ENCODE measurements at regions not wholly inside any gene's neighbourhood (a gene's known extent, or its start where the extent isn't known, plus 50 kb on each side); places are given as distances from the start of the nearest gene placed in this dataset.

DNA sequence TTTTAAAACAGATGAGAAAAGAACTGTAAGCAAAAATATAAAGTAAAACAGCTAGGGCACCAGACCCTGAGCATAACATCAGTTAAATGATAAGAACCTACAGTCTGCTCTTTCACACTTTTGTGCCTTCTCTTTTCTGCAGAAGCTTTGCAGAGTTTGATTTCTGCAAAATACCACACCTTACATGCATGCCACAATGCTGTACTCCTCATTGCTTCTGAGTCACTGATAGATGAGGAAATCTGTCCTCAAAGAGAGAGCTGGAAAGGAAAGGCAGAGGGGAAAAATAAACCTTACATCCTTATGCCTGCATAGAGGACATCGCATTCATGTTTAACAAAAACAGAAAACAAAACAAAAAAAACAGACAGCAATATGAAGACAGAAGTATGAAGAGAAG, 142.9 kb downstream of the ATPSCKMT start:
- Histone ChIP-seq H3K79me2 (replicated peaks; ENCODE audit: insufficient read depth, low read length) (no peaks in the 10 kb centered on the region), H3K9me2 (ENCODE audit: insufficient read depth, low read length) (no peaks in the 10 kb centered on the region), H2AFZ (ENCODE audit: low read depth, low read length) (no peak overlapping the region), H3K27ac (ENCODE audit: low read length) (no peak overlapping the region), H3K4me2 (ENCODE audit: low read length) (no peak overlapping the region), H3F3A (ENCODE audit: insufficient read depth, low read length, poor library complexity, severe bottlenecking) (no peaks in the 10 kb centered on the region), H3K9me3 (ENCODE audit: low read length) (no peaks in the 10 kb centered on the region), H3K36me3 (ENCODE audit: insufficient read depth, low read length) (no peaks in the 10 kb centered on the region), H3K9ac (ENCODE audit: low read length) (no peak overlapping the region), H4K20me1 (ENCODE audit: insufficient read depth) (no peaks in the 10 kb centered on the region), H3K4me3 (ENCODE audit: low read length) (no peak overlapping the region), H3K27me3 (ENCODE audit: insufficient read depth, low read depth, low read length) (no peaks in the 10 kb centered on the region)
- TF ChIP-seq SMC3 (conservative IDR thresholded peaks at IDR 0.05; ENCODE audit: poor library complexity) (no peak), EP300 (conservative IDR thresholded peaks at IDR 0.05; ENCODE audit: poor library complexity, severe bottlenecking) (no peak), TAF1 (IDR thresholded peaks at IDR 0.05; ENCODE audit: low read depth) (no peak), RAD21 (conservative IDR thresholded peaks at IDR 0.05) (no peak), MXI1 (conservative IDR thresholded peaks at IDR 0.05; ENCODE audit: poor library complexity, severe bottlenecking) (no peak), POLR2AphosphoS5 (IDR thresholded peaks at IDR 0.05) (no peak)
- TF ChIP-seq, protein P1, sequence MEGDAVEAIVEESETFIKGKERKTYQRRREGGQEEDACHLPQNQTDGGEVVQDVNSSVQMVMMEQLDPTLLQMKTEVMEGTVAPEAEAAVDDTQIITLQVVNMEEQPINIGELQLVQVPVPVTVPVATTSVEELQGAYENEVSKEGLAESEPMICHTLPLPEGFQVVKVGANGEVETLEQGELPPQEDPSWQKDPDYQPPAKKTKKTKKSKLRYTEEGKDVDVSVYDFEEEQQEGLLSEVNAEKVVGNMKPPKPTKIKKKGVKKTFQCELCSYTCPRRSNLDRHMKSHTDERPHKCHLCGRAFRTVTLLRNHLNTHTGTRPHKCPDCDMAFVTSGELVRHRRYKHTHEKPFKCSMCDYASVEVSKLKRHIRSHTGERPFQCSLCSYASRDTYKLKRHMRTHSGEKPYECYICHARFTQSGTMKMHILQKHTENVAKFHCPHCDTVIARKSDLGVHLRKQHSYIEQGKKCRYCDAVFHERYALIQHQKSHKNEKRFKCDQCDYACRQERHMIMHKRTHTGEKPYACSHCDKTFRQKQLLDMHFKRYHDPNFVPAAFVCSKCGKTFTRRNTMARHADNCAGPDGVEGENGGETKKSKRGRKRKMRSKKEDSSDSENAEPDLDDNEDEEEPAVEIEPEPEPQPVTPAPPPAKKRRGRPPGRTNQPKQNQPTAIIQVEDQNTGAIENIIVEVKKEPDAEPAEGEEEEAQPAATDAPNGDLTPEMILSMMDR (IDR thresholded peaks at IDR 0.05; ENCODE audit: poor library complexity, severe bottlenecking), result no peak
- TF ChIP-seq, protein P2, sequence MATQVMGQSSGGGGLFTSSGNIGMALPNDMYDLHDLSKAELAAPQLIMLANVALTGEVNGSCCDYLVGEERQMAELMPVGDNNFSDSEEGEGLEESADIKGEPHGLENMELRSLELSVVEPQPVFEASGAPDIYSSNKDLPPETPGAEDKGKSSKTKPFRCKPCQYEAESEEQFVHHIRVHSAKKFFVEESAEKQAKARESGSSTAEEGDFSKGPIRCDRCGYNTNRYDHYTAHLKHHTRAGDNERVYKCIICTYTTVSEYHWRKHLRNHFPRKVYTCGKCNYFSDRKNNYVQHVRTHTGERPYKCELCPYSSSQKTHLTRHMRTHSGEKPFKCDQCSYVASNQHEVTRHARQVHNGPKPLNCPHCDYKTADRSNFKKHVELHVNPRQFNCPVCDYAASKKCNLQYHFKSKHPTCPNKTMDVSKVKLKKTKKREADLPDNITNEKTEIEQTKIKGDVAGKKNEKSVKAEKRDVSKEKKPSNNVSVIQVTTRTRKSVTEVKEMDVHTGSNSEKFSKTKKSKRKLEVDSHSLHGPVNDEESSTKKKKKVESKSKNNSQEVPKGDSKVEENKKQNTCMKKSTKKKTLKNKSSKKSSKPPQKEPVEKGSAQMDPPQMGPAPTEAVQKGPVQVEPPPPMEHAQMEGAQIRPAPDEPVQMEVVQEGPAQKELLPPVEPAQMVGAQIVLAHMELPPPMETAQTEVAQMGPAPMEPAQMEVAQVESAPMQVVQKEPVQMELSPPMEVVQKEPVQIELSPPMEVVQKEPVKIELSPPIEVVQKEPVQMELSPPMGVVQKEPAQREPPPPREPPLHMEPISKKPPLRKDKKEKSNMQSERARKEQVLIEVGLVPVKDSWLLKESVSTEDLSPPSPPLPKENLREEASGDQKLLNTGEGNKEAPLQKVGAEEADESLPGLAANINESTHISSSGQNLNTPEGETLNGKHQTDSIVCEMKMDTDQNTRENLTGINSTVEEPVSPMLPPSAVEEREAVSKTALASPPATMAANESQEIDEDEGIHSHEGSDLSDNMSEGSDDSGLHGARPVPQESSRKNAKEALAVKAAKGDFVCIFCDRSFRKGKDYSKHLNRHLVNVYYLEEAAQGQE (IDR thresholded peaks at IDR 0.05; ENCODE audit: borderline replicate concordance), result no peak

DNA sequence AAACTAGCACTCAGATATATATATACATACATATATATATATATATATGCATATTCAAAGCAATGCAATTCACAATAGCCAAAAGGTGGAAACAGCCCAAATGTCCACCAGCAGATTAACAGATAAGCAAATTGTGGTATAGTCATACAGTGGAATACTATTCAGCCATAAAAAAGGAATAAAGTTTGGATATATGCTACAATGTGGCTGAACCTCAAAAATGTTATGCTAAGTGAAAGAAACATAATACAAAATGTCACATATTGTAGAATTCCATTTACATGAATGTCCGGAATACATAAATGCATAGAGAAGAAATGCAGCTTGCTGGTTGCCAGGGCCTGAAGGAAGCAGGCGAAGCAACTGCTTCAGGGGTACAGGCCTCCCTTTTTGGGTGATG, 143.4 kb downstream of the ATPSCKMT start:
- no peaks in the 10 kb centered on the region for H4K20me1 ChIP-seq (ENCODE audit: insufficient read depth)
- H2AFZ ChIP-seq (ENCODE audit: low read depth, low read length), result no peak overlapping the region
- no peak overlapping the region for H3K27ac ChIP-seq (ENCODE audit: low read length)
- no peaks in the 10 kb centered on the region for H3F3A ChIP-seq (ENCODE audit: insufficient read depth, low read length, poor library complexity, severe bottlenecking)
- H3K9me2 ChIP-seq (ENCODE audit: insufficient read depth, low read length), result no peaks in the 10 kb centered on the region
- no peaks in the 10 kb centered on the region for H3K36me3 ChIP-seq (ENCODE audit: insufficient read depth, low read length)
- H3K9ac ChIP-seq (ENCODE audit: low read length), result no peak overlapping the region
- TF ChIP-seq TAF1 (IDR thresholded peaks at IDR 0.05; ENCODE audit: low read depth) (no peak), POLR2AphosphoS5 (IDR thresholded peaks at IDR 0.05) (no peak), SMC3 (conservative IDR thresholded peaks at IDR 0.05; ENCODE audit: poor library complexity) (no peak), EP300 (conservative IDR thresholded peaks at IDR 0.05; ENCODE audit: poor library complexity, severe bottlenecking) (no peak), EZH2 (IDR thresholded peaks at IDR 0.05; ENCODE audit: borderline replicate concordance, insufficient read depth, low read length, poor library complexity, severe bottlenecking) (no peak)
- TF ChIP-seq, protein P2 (IDR thresholded peaks at IDR 0.05; ENCODE audit: borderline replicate concordance), result no peak
- TF ChIP-seq, protein P1 (IDR thresholded peaks at IDR 0.05; ENCODE audit: poor library complexity, severe bottlenecking), result no peak
- H3K27me3 ChIP-seq (ENCODE audit: insufficient read depth, low read depth, low read length), result no peaks in the 10 kb centered on the region
- no peak overlapping the region for H3K4me2 ChIP-seq (ENCODE audit: low read length)
- no peaks in the 10 kb centered on the region for H3K9me3 ChIP-seq (ENCODE audit: low read length)
- no peaks in the 10 kb centered on the region for H3K79me2 ChIP-seq (replicated peaks; ENCODE audit: insufficient read depth, low read length)
- no peak overlapping the region for H3K4me3 ChIP-seq (ENCODE audit: low read length)

Measured in neural cell (in vitro differentiated cells).